Cardiac muscle cell (in vitro differentiated cells and primary cell): ENCODE measurements at regions not wholly inside any gene's neighbourhood (a gene's known extent, or its start where the extent isn't known, plus 50 kb on each side); places are given as distances from the start of the nearest gene placed in this dataset.

Experiments used
- DNase-seq, 2 donors: peaks; one replicate each; pipeline versions ENCODE4 v3.0.0 to v3.0.0-alpha.2; 2010 to 2017; ENCODE audit warnings: low read depth in 1 of 2, low spot score in 1 of 2
- H3K27ac ChIP-seq: fragments of 200-600 bp; sonication (generic); 2 replicates; pipeline ENCODE4 v1.5.1; 2016
- H3K27me3 ChIP-seq: fragments of 200-600 bp; sonication (generic); 2 replicates; pipeline ENCODE4 v1.6.0; 2016; ENCODE audit warnings: control low read depth
- H3K36me3 ChIP-seq: fragments of 200-600 bp; sonication (generic); 2 replicates; pipeline ENCODE4 v1.5.1; 2016; ENCODE audit warnings: control low read depth
- H3K4me1 ChIP-seq: fragments of 200-600 bp; sonication (generic); 2 replicates; pipeline ENCODE4 v1.8.1; 2017; ENCODE audit warnings: low read depth, mild to moderate bottlenecking, mixed run types
- H3K4me3 ChIP-seq: fragments of 200-600 bp; sonication (generic); 2 replicates; pipeline ENCODE4 v1.5.1; 2016; ENCODE audit warnings: mild to moderate bottlenecking
- H3K9me3 ChIP-seq: fragments of 200-600 bp; sonication (generic); 2 replicates; pipeline ENCODE4 v1.5.1; 2017; ENCODE audit warnings: low read depth, mild to moderate bottlenecking, control low read depth
- TF ChIP-seq, protein P1 (sequence below): IDR thresholded peaks from 2 replicates; pipeline ENCODE4 v1.5.1; 2012; ENCODE audit warnings: low read depth, mild to moderate bottlenecking, low read length

GRCh38 chr5:125604104-125604503 lies 819.1 kb upstream of the GRAMD2B start:
- no peaks in the 10 kb centered on the region for H3K9me3 ChIP-seq
- no peak overlapping the region for H3K4me3 ChIP-seq
- TF ChIP-seq, protein P1, sequence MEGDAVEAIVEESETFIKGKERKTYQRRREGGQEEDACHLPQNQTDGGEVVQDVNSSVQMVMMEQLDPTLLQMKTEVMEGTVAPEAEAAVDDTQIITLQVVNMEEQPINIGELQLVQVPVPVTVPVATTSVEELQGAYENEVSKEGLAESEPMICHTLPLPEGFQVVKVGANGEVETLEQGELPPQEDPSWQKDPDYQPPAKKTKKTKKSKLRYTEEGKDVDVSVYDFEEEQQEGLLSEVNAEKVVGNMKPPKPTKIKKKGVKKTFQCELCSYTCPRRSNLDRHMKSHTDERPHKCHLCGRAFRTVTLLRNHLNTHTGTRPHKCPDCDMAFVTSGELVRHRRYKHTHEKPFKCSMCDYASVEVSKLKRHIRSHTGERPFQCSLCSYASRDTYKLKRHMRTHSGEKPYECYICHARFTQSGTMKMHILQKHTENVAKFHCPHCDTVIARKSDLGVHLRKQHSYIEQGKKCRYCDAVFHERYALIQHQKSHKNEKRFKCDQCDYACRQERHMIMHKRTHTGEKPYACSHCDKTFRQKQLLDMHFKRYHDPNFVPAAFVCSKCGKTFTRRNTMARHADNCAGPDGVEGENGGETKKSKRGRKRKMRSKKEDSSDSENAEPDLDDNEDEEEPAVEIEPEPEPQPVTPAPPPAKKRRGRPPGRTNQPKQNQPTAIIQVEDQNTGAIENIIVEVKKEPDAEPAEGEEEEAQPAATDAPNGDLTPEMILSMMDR, result no peak
- no peaks in the 10 kb centered on the region for H3K36me3 ChIP-seq
- no peaks in the 10 kb centered on the region for H3K4me1 ChIP-seq
- H3K27ac ChIP-seq, result no peak overlapping the region
- DNase-seq, result no peak
- H3K27me3 ChIP-seq, result no peaks in the 10 kb centered on the region

GRCh38 chr5:125607018-125607417 lies 816.2 kb upstream of the GRAMD2B start:
- H3K27ac ChIP-seq, result no peak overlapping the region
- DNase-seq, result peak in 1 of 2 donors; percentile 73
- H3K9me3 ChIP-seq, result no peaks in the 10 kb centered on the region
- H3K4me1 ChIP-seq, result no peaks in the 10 kb centered on the region
- TF ChIP-seq, protein P1, result no peak
- no peak overlapping the region for H3K4me3 ChIP-seq
- no peaks in the 10 kb centered on the region for H3K36me3 ChIP-seq
- H3K27me3 ChIP-seq, result no peaks in the 10 kb centered on the region

- no peak for DNase-seq
- Histone ChIP-seq H3K27me3 (no peaks in the 10 kb centered on the region), H3K36me3 (no peaks in the 10 kb centered on the region), H3K9me3 (no peaks in the 10 kb centered on the region), H3K27ac (no peak overlapping the region), H3K4me1 (peaks cover 3% of the 10 kb centered on the region), H3K4me3 (no peak overlapping the region)
- TF ChIP-seq, protein P1, result no peak
Measured at GRCh38 chr5:125609011-125609410, 814.2 kb upstream of the GRAMD2B start.

- Histone ChIP-seq H3K27me3 (no peaks in the 10 kb centered on the region), H3K4me1 (peaks cover 3% of the 10 kb centered on the region), H3K4me3 (no peak overlapping the region), H3K9me3 (no peaks in the 10 kb centered on the region), H3K36me3 (no peaks in the 10 kb centered on the region), H3K27ac (no peak overlapping the region)
- DNase-seq, result peak in 1 of 2 donors; percentile 16
- TF ChIP-seq, protein P1, result no peak
Measured at GRCh38 chr5:125610892-125611291, 812.3 kb upstream of the GRAMD2B start.

- H3K9me3 ChIP-seq, result no peaks in the 10 kb centered on the region
- no peaks in the 10 kb centered on the region for H3K36me3 ChIP-seq
- H3K4me3 ChIP-seq, result no peak overlapping the region
- H3K27me3 ChIP-seq, result no peaks in the 10 kb centered on the region
- no peak for DNase-seq
- H3K27ac ChIP-seq, result no peak overlapping the region
- TF ChIP-seq, protein P1, result no peak
- peaks cover 3% of the 10 kb centered on the region for H3K4me1 ChIP-seq
Measured at GRCh38 chr5:125611541-125611940, 811.7 kb upstream of the GRAMD2B start.
